Transverse colon (tissue), 4 donors: ENCODE measurements at regions not wholly inside any gene's neighbourhood (a gene's known extent, or its start where the extent isn't known, plus 50 kb on each side); places are given as distances from the start of the nearest gene placed in this dataset.

Experiments
- DNase-seq: peaks from one replicate; pipeline ENCODE4 v3.0.0-alpha.2; 2019
- H3K27ac ChIP-seq, 4 donors: fragments of 200-600 bp; sonication (generic); 2 replicates each; pipeline ENCODE4 v1.5.1; 2016 to 2018; ENCODE audit warnings: inconsistent platforms in 4 of 4
- H3K27me3 ChIP-seq: fragments of 200-600 bp; sonication (generic); 2 replicates; pipeline ENCODE4 v1.5.1; 2017; ENCODE audit warnings: inconsistent platforms
- H3K36me3 ChIP-seq, 4 donors: fragments of 200-600 bp; sonication (generic); 2 replicates each; pipeline ENCODE4 v1.5.1; 2017 to 2019; ENCODE audit warnings: inconsistent platforms in 4 of 4
- H3K4me1 ChIP-seq, 4 donors: fragments of 200-600 bp; sonication (generic); 2 replicates each; pipeline ENCODE4 v1.5.1; 2017 to 2020; ENCODE audit warnings: inconsistent platforms in 4 of 4
- H3K4me3 ChIP-seq, 4 donors: fragments of 200-600 bp; sonication (generic); 1 replicate in 1 of 4; 2 replicates in 3 of 4; pipeline versions ENCODE4 v1.5.1 to v1.6.1; 2017 to 2019; ENCODE audit warnings: inconsistent platforms in 4 of 4
- H3K9me3 ChIP-seq, 2 donors: fragments of 200-600 bp; sonication (generic); 2 replicates each; pipeline ENCODE4 v1.5.1; 2017 to 2019; ENCODE audit warnings: inconsistent platforms in 2 of 2
- CTCF ChIP-seq, 5 experiments: fragments of 200-600 bp in 3 of 5; fragments of 450-650 bp in 2 of 5; sonication (generic) in 3 of 5; IDR thresholded peaks; 1 replicate in 2 of 5; 2 replicates in 3 of 5; pipeline ENCODE4 v1.5.1; 2016 to 2017; ENCODE audit warnings: antibody characterized with exemption in 5 of 5, inconsistent platforms in 3 of 5, mild to moderate bottlenecking in 2 of 5, moderate library complexity in 1 of 5
- EP300 ChIP-seq: sonication (generic); formaldehyde crosslinking; IDR thresholded peaks from one replicate; pipeline ENCODE4 v1.6.1; 2017; ENCODE audit warnings: antibody characterized with exemption, low read depth
- POLR2A ChIP-seq: fragments of 450-650 bp; IDR thresholded peaks from one replicate; pipeline ENCODE4 v1.6.1; 2016; ENCODE audit warnings: antibody characterized with exemption, mild to moderate bottlenecking, moderate library complexity
- POLR2AphosphoS5 ChIP-seq, 3 donors: sonication (generic); formaldehyde crosslinking; IDR thresholded peaks; one replicate each; pipeline ENCODE4 v1.6.1; 2016; ENCODE audit warnings: antibody characterized with exemption in 3 of 3
- WGBS, 2 donors: methylation state at CpG; one replicate each; pipeline ENCODE4 v1.1.5; 2018; ENCODE audit warnings: low coverage in 1 of 2; 5-methylcytosine and 5-hydroxymethylcytosine counted together
- in situ Hi-C, 4 donors: fragments of 200-750 bp; cut with MboI; loops; one replicate each; pipeline versions ENCODE4 v1.15.0 to v1.15.1; 2017; ENCODE audit warnings: low sequenced_read_pairs in 3 of 4, low pct_ligation_motif_present in 1 of 4, low pct_unique_long_range_greater_than_20kb in 1 of 4
- intact Hi-C: fragments of 100-400 bp; cut with DNase I; formaldehyde crosslinking; loops from one replicate; pipeline ENCODE4 v1.15.1; 2023; ENCODE audit warnings: low total_unique reads

GRCh38 chr4:14110407-14110806, 482.9 kb upstream of the BOD1L1 start:
- H3K36me3 ChIP-seq = no peaks in the 10 kb centered on the region
- no peaks in the 10 kb centered on the region for H3K4me1 ChIP-seq
- in situ Hi-C loops (no loop called here), intact Hi-C loops (no loop called here)
- H3K27me3 ChIP-seq = no peaks in the 10 kb centered on the region
- TF ChIP-seq EP300 = no peak
- no peak for TF ChIP-seq CTCF (IDR thresholded peaks at IDR 0.05)
- TF ChIP-seq POLR2AphosphoS5 (IDR thresholded peaks at IDR 0.05) = no peak
- TF ChIP-seq POLR2A = no peak
- no peak overlapping the region for H3K4me3 ChIP-seq
- no peak for DNase-seq
- no peak overlapping the region for H3K27ac ChIP-seq
- peaks cover 0 to 6% of the 10 kb centered on the region in 2 donors for H3K9me3 ChIP-seq
- 64 to 90% methylated on average over 1 to 2 of the region's 2 CpGs for WGBS, 2 donors

- Histone ChIP-seq H3K4me1 (no peaks in the 10 kb centered on the region), H3K27ac (no peak overlapping the region), H3K4me3 (no peak overlapping the region), H3K9me3 (peaks cover 0 to 6% of the 10 kb centered on the region in 2 donors), H3K27me3 (no peaks in the 10 kb centered on the region), H3K36me3 (no peaks in the 10 kb centered on the region)
- intact Hi-C loops = no loop called here
- no peak for DNase-seq
- TF ChIP-seq POLR2AphosphoS5 (IDR thresholded peaks at IDR 0.05) (no peak), POLR2A (no peak), CTCF (IDR thresholded peaks at IDR 0.05) (no peak), EP300 (no peak)
- 37 to 53% methylated on average over 6 of the region's 6 CpGs for WGBS, 2 donors
- in situ Hi-C loops = no loop called here
Measured at GRCh38 chr4:14111730-14112181, 484.2 kb upstream of the BOD1L1 start.

DNA sequence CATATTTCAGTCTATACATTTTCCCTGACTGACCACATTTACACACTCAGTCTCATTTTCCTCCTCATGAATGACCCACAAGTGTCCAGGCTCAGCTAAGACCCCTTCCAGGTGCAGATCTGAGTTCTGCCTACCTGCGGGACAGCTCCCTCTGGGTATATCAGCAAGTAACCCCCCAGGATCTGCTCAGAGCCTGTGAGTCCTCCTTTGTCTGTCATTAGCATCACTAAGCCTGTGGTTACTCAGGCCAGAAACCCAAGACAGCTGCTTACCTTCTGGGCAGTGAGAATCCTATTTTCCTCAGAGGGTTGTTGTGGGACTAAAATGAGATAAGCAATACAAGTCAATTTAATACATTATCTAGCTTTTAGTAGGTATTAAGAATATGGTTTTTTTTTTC, 487.6 kb upstream of the BOD1L1 start:
- TF ChIP-seq CTCF (IDR thresholded peaks at IDR 0.05) = no peak
- TF ChIP-seq POLR2AphosphoS5 (IDR thresholded peaks at IDR 0.05) = no peak
- TF ChIP-seq POLR2A = no peak
- TF ChIP-seq EP300 = no peak
- intact Hi-C loops (no loop called here), in situ Hi-C loops (no loop called here)
- Histone ChIP-seq H3K27me3 (no peaks in the 10 kb centered on the region), H3K36me3 (no peaks in the 10 kb centered on the region), H3K27ac (no peak overlapping the region), H3K4me3 (no peak overlapping the region), H3K4me1 (no peaks in the 10 kb centered on the region), H3K9me3 (no peaks in the 10 kb centered on the region)
- 96% methylated on average over 1 of the region's 1 CpG; no CpG with 5 or more reads in 1 of the 2 donors for WGBS, 2 donors
- no peak for DNase-seq

DNA sequence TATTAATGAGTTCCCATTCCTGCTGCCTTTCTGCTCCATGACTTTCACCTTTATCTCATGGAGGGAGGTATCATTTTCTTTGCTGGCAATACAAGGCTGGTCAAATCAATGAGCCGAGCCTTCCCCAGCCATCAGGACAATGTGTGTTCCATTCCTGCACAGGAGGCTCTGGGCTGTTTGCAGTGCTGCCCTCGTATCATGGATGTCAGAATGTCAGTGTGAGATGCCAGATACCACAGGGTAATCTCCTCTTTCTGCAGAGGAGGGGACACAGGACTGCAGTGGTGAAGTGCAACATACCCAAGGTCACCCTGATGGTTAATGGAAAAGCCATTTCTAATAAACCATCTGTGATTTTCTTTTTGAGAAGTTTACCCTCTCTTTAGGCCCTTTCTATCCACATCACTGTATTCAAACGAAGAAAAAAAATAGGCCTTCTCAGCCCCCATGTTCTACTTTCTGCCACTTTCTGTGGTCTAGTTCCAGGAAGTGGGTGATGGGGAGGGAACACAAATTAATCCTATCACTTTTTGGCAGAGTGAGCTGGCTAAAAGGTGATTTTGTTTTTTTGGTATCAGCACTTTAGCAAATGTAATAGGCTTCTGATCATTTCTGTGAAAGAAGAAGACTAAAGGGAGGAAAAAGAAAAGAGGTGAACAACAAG, 490.2 kb upstream of the BOD1L1 start:
- Histone ChIP-seq H3K27me3 (no peaks in the 10 kb centered on the region), H3K4me1 (no peaks in the 10 kb centered on the region), H3K4me3 (no peak overlapping the region), H3K9me3 (no peaks in the 10 kb centered on the region), H3K36me3 (no peaks in the 10 kb centered on the region), H3K27ac (no peak overlapping the region)
- no peak for DNase-seq
- intact Hi-C loops (no loop called here), in situ Hi-C loops (no loop called here)
- no peak for TF ChIP-seq CTCF (IDR thresholded peaks at IDR 0.05)
- TF ChIP-seq EP300 = no peak
- no peak for TF ChIP-seq POLR2A
- no peak for TF ChIP-seq POLR2AphosphoS5 (IDR thresholded peaks at IDR 0.05)
- WGBS, 2 donors = 74% methylated on average over 3 of the region's 3 CpGs; no CpG with 5 or more reads in 1 of the 2 donors
